ENCODE measurements at regions not wholly inside any gene's neighbourhood (a gene's known extent, or its start where the extent isn't known, plus 50 kb on each side); places are given as distances from the start of the nearest gene placed in this dataset.
"Not testable (repeated sequence)": the region's sequence is repeated elsewhere in the genome, so short reads cannot be mapped to it uniquely, and the experiment has no call there.

- ATAC-seq = no peak
- DNase-seq = no peak
- Histone ChIP-seq H3K4me3 (no peak overlapping the region), H3K27me3 (no peaks in the 10 kb centered on the region), H3K27ac (no peak overlapping the region), H3K9me3 (peaks cover 0 to 17% (median 5%) of the 10 kb centered on the region in 12 donors), H3K4me1 (no peaks in the 10 kb centered on the region), H3K36me3 (no peaks in the 10 kb centered on the region)
- TF ChIP-seq CTCF (IDR thresholded peaks at IDR 0.05) (no peak), POLR2A (IDR thresholded peaks at IDR 0.05) (no peak)
- WGBS, 4 donors = 83 to 87% (median 84%) methylated on average over 4 of the region's 4 CpGs
- intact Hi-C loops (cut with DNase I) = no loop called here
These were observed 75.9 kb downstream of the CAVIN4 start for GRCh38 chr9:100653643-100654334.

GRCh38 chr9:100656851-100657250, 79.0 kb downstream of the CAVIN4 start:
- H3K27ac ChIP-seq; H3K36me3 ChIP-seq; H3K4me1 ChIP-seq; H3K4me3 ChIP-seq; intact Hi-C loops (cut with DNase I); H3K27me3 ChIP-seq; ATAC-seq; DNase-seq: not testable (repeated sequence)
- WGBS, 4 donors = 59 to 63% (median 61%) methylated on average over 2 of the region's 2 CpGs
- peaks cover 0 to 17% (median 5%) of the 10 kb centered on the region in 12 donors for H3K9me3 ChIP-seq

- intact Hi-C loops (cut with DNase I) = no loop called here
- peaks cover 0 to 8% (median 2%) of the 10 kb centered on the region in 12 donors for H3K9me3 ChIP-seq
These were observed 83.8 kb downstream of the CAVIN4 start for GRCh38 chr9:100661668-100662067.

DNA sequence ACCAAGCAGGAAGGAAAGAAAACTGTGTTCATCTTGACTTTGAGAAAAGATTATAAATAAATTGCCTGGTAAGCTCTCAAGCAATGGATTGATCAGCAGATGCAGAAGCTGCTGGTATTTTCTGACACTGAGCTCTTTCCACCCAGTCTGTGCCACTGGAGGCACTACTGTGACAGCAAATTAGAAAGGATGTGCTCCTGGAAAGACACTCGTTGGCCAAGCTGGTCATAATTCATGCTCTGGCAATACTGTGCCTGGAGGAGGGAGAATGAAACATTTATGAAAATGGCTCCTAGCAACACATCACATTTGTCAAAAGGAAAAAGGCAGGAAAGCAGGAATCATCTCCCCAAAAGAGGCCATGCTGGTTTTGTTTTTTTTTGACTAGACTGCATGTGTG, 84.2 kb downstream of the CAVIN4 start:
- no peak overlapping the region for H3K4me3 ChIP-seq
- 24 to 37% (median 34%) methylated on average over 1 of the region's 1 CpG for WGBS, 4 donors
- TF ChIP-seq POLR2A (IDR thresholded peaks at IDR 0.05) (no peak), CTCF (IDR thresholded peaks at IDR 0.05) (no peak)
- peaks cover 0 to 3% (median 0%) of the 10 kb centered on the region in 12 donors for H3K9me3 ChIP-seq
- H3K27ac ChIP-seq = no peak overlapping the region
- DNase-seq (no peak), ATAC-seq (no peak)
- H3K27me3 ChIP-seq = peaks cover 0 to 7% (median 0%) of the 10 kb centered on the region in 9 donors
- no peaks in the 10 kb centered on the region for H3K36me3 ChIP-seq
- no peaks in the 10 kb centered on the region for H3K4me1 ChIP-seq
- intact Hi-C loops (cut with DNase I) = no loop called here

More at GRCh38 chr9:100661668-100662067, 83.8 kb downstream of the CAVIN4 start:
- Histone ChIP-seq H3K27ac (no peak overlapping the region), H3K4me3 (no peak overlapping the region), H3K4me1 (no peaks in the 10 kb centered on the region), H3K27me3 (peaks cover 0 to 2% (median 0%) of the 10 kb centered on the region in 9 donors), H3K36me3 (no peaks in the 10 kb centered on the region)
- no peak for DNase-seq
- TF ChIP-seq CTCF (IDR thresholded peaks at IDR 0.05) (no peak), POLR2A (IDR thresholded peaks at IDR 0.05) (no peak)
- no peak for ATAC-seq
- WGBS, 4 donors = 68 to 76% (median 73%) methylated on average over 3 of the region's 3 CpGs

- ATAC-seq (no peak), DNase-seq (no peak)
- Histone ChIP-seq H3K9me3 (no peaks in the 10 kb centered on the region), H3K27me3 (peaks cover 0 to 11% (median 0%) of the 10 kb centered on the region in 9 donors), H3K27ac (no peak overlapping the region), H3K4me3 (no peak overlapping the region), H3K4me1 (no peaks in the 10 kb centered on the region), H3K36me3 (no peaks in the 10 kb centered on the region)
- TF ChIP-seq POLR2A (IDR thresholded peaks at IDR 0.05) (no peak), CTCF (IDR thresholded peaks at IDR 0.05) (no peak)
- 72 to 89% (median 75%) methylated on average over 5 of the region's 5 CpGs for WGBS, 4 donors
- intact Hi-C loops (cut with DNase I) = no loop called here
These were observed 89.6 kb downstream of the CAVIN4 start for GRCh38 chr9:100667448-100667847.

All from heart left ventricle (tissue), 16 donors.